ENCODE measurements at regions not wholly inside any gene's neighbourhood (a gene's known extent, or its start where the extent isn't known, plus 50 kb on each side); places are given as distances from the start of the nearest gene placed in this dataset.

DNA sequence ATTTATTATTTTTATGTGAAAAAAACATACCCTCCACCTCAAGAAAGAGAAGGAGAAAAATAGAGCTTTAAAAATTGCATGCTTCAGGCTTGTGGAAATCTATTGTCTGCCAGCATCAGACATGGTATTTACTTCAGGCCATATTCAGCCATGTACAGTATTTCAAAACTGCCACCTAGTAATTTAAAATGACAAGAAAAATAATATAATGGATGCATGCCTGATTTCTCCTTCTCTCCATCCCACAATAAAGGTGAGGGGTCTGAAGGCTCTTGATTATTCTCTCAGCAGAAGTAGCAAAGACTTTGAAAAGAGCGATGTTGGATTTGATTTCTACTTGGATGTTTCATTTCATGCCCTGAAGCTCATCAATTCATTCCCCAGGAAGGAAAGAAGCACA is 250.7 kb downstream of the TBC1D4 start:
- DNase-seq (ENCODE audit: low read depth): no peak

DNA sequence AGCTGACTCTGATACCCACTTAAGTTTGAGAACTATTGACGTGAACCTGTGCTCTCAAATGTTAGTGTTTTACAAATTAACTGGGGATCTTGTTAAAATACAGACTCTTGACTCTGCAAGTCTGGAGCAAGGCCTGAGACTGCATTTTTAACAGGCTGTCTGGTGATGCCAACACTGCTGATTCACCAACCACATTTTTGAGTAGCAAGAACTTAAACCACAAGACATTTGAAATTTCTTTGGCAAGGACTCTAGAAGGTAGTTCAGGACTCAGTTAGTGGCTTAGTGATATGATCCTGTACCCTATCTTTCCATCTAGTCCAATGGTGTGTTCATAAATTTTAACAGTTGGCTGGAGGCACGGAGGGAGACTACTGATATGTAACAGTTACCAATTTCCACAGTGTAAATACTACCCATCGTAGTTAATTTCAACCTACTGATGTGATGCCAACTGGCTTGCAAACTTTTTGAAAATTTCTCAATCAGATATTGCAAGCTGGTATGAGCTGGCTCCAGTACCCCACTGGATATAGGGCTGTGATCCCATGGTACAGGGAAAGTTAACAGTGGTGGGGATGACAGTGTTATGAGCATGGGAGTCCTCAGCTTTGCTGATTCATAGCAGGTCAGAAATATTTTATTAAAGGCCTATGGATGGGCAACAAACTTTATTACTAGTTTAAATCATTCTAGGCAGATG is 255.1 kb downstream of the TBC1D4 start:
- peak; percentile 93 for DNase-seq (ENCODE audit: low read depth)

DNA sequence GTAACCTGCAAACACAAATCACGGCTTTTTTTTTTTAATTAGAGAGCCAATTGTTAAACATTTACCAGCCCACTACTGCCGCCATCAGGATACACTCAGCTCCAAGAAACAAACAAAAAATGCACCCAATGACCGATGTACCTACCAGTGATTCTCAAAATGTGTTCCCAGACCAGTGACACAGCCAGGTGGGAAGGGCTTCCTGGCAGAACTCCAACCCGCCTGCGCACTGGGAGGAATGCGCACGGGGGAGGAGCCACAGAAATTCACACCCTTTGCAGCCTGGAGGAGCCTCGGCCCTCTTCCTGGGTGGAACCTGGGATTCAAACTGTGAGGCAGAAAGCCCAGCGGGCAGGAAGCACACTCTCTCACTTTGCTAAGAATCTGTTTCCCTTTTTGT is 255.9 kb downstream of the TBC1D4 start:
- DNase-seq (ENCODE audit: low read depth): no peak

DNA sequence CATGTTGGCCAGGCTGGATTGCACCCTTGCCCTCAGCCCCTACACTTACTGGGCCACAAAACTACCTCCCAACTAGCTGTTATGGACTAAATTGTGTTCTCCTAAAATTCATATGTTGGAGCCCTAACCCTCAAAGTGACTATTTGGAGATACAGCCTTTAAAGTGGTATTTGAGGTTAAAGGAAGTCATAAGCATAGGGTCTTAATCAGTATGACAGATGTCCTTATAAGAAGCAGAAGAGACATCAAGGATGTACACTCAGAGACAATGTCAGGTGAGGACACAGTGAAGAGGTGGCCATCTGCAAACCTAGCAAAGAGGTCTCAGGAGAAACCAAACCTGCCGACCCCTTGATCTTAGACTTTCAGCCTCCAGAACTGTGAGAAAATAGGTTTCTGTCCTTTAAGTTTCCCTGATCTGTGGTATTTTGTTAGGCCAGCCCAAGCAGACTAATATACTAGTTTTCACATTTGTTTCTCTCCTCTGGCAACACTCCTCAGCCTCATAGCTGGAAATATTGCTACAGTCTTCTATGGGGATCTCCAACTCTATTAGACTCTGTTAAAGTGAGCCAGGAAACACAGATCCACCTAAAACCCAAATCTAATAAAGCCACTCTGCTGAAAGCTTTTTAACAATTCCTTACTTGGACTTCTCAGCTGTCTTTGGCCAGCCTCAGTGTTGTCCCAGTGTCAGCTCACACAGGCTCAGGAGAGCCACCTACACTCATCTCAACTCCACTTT is 256.5 kb downstream of the TBC1D4 start:
- no peak for DNase-seq (ENCODE audit: low read depth)

DNA sequence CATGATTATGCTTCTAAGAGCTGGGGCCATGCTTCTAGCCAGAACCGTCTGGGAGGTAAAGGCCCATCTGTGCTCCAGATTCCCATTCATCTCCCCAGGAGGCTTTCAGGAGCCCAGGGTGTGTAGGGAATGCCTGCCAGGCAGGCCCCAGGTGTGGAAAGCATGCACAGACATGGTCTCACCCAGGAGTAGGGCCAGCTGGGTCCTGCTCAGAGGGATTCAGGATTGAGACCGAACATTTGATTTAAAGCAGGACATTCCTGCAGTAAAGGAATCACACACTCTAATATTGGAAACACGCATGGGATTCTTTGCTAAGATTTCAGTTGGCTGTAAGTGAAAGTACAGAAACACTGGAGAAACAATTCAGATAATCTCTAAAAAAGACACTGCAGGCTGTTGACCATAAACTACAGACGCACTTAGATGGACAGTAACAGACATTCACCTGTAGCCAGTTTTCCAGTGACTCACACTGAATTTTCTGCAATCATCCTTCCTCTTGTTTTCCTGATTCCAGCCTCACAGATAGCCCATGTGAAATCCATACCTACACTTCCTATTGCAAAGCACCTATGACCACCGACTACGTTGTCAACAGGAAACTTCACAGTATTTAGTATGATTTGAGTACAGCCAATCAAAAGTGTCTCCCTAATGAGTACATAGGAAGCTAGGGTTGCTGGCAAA is 257.8 kb downstream of the TBC1D4 start:
- DNase-seq (ENCODE audit: low read depth): no peak

- DNase-seq (ENCODE audit: low read depth): peak; percentile 84
Measured at GRCh38 chr13:75222031-75222430, 259.9 kb downstream of the TBC1D4 start.

- DNase-seq (ENCODE audit: low read depth): no peak
Measured at GRCh38 chr13:75220861-75221260, 261.1 kb downstream of the TBC1D4 start.

- DNase-seq (ENCODE audit: low read depth): no peak
Measured at GRCh38 chr13:75220238-75220542, 261.8 kb downstream of the TBC1D4 start.

DNA sequence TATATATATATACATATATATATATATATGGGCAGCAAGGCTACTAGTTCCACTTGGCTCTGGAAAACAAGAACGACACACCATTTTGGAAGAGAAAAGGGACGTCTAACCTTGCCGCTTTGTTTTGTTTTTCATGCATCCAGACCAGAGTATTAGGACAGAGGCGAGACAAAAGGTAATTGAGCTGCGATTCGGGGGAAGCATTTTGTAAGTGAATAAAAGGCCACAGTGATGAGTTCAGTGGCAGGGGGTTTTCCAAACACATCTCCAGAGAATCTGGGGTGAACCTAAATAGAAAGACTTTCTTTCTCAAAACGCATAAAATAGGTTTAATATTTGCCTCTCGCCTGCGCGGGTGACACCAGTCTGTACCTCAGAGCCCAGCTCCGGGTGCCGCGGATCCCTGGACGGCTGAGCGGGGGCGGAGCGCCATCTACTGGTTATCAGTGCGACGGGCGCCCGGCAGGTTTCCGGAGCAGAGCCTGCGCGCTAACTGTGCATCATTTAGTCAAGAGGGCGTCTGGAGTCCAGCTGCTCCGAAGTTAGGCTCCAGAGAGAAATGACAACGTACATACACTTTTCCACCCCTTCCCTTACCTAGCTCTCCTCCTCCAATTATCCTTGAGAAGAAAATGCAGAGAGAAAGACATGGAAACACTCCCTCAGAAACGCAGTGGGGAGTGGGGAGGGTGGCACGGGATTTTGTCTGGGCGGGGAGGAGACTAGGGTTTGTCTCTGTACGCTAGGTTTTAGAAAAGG is 262.3 kb downstream of the TBC1D4 start:
- DNase-seq (ENCODE audit: low read depth): peak; percentile 65

DNA sequence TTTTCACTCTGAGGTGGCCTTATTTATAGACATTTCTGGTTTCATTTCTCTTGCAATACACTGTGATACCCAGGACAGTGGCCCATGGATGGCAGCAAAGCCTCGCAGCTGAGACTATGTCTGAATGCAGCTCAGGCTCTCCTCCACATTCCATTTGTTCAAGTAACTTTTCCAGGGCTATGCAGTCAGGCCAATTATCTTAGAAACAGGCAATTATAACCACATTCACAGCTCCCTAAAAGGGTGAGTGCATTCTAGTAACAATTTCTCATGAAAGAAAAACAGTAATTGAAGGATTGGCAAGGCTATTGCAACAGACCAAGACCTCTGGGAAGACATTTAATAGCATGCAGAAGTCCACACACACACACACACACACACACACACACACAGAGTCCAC is 264.0 kb downstream of the TBC1D4 start:
- peak; percentile 82 for DNase-seq (ENCODE audit: low read depth)

GRCh38 chr13:75216038-75216437 is 265.9 kb downstream of the TBC1D4 start:
- no peak for DNase-seq (ENCODE audit: low read depth)

GRCh38 chr13:75214846-75215245 is 267.1 kb downstream of the TBC1D4 start:
- DNase-seq (ENCODE audit: low read depth): no peak

DNA sequence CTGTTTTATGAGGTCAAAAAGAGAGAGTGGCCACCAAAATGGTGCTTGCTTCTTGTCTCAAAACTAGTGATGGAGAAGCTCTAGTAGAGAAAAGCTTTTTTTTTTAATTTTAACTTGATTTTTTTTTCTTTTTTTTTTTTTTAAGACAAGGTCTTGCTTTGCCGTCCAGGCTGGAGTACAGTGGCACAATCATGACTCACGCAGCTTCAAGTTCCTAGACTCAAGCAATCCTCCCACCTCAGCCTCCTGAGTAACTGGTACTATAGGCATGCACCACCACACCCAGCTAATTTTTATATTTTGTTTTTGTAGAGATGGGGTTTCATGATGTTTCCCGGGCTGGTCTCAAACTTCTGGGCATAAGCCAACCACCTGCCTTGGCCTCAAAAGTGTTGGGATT is 279.0 kb downstream of the TBC1D4 start:
- no peak for DNase-seq (ENCODE audit: low read depth)

DNA sequence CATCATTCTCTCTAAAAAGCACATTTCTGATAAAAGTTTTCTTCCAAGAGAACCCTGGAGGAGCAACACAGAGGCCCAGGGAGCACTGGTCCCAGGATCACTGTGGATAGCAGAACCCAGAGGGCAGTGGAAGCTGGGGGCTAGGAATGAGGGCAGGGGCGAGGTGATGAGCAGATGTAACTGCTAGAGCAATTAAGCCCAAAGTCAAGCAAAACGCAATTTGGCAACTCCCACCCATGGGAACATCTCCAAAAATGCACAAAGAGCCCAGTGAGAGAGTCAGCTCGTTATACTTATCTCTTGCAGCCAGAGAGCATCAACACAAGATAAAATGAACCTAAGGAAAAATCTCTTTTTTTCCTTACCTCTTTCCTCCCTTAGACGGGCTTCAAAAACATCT is 284.2 kb downstream of the TBC1D4 start:
- DNase-seq (ENCODE audit: low read depth): no peak

GRCh38 chr13:75196147-75196837 is 285.7 kb downstream of the TBC1D4 start:
- peak; percentile 98 for DNase-seq (ENCODE audit: low read depth)

DNA sequence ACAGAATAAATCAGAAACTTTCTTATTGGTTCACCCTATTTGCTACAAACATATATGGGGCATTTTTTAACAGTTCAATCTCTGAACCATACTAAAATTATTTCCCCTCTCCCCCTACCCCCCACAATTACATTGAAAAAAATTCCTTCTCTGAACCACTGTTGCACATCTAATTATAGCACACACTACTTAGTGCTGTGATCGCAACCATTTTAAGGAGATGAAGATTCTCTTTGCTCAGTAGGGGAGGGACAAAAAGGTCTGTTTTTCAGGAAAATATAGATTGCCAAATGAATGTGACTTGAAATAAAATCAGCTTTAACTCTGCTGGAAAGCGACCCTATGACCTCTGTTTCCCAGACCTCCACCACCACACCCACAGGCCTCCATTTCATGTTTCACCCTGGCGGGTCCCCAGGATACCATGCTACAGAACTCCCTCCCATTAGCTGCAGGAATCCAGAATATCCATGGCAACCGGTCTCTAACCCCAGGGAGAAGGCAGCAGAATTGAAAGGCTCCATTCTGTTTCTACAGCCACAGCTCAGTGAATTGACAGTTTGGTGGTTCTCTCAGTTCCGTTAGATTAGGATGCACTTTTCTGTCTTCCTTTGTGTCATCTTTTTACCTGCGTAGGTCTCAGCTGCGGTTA is 286.3 kb downstream of the TBC1D4 start:
- DNase-seq (ENCODE audit: low read depth): peak; percentile 78

GRCh38 chr13:75194717-75195462 is 287.1 kb downstream of the TBC1D4 start:
- DNase-seq (ENCODE audit: low read depth): peak; percentile 65

GRCh38 chr13:75186379-75186778 is 295.6 kb downstream of the TBC1D4 start:
- no peak for DNase-seq (ENCODE audit: low read depth)

DNA sequence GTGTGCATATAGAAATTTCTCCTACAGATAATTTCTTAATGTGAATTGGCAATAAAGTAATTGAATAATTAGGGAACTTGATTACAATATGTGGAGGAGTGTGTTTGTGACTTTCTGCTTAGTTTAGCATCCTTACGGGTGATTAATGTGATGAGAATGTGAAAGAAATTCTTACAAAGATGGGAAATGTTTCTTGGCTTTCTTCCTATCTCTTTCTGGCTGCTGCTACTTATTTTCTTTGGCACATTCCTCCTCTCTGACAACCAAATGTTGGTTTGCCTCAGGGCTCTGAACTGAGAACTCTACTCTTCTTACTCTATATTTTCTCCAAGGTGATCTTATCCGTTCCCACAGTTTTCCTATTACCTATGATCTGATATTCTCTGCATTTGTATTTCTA is 300.1 kb downstream of the TBC1D4 start:
- DNase-seq (ENCODE audit: low read depth): no peak

- peak; percentile 25 for DNase-seq (ENCODE audit: low read depth)
Measured at GRCh38 chr13:75180805-75181455, 301.0 kb downstream of the TBC1D4 start.
